ENCODE measurements at regions not wholly inside any gene's neighbourhood (a gene's known extent, or its start where the extent isn't known, plus 50 kb on each side); places are given as distances from the start of the nearest gene placed in this dataset.

DNA sequence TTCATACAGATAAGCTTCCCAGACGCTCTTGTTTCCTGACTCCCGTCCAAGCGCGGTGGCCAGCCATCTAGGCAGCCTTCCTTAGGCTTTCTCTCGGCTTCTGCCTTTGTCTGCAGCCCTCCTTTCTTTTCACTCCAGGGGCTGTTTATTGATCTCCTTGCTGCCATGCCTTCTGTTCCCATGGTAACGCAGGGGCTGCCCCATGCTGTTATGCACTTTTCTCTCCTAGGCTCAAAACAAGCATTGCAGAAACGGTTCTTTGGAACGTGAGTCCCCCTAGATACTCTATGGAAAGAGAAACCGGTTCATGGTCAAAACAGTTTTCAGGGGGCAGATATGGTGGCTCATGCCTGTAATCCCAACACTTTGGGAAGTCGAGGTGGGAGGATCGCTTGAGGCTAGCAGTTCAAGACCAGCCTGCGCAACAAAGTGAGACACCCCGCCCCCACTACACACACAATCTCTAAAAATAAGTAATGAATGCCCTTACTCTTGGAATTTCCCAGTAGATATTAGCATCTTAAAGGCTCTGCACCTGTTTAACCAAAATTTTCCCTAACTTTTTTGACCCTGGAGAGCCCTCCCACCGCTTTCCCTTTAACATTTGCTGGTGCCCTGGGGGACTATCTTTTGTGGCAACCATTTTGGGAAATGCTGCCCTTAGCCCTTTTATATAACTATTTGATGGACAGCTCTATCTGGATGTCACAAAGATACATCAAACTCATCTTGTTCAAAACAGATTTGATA lies 53.9 kb upstream of the ZNF157 start:
- TF ChIP-seq, protein P1, sequence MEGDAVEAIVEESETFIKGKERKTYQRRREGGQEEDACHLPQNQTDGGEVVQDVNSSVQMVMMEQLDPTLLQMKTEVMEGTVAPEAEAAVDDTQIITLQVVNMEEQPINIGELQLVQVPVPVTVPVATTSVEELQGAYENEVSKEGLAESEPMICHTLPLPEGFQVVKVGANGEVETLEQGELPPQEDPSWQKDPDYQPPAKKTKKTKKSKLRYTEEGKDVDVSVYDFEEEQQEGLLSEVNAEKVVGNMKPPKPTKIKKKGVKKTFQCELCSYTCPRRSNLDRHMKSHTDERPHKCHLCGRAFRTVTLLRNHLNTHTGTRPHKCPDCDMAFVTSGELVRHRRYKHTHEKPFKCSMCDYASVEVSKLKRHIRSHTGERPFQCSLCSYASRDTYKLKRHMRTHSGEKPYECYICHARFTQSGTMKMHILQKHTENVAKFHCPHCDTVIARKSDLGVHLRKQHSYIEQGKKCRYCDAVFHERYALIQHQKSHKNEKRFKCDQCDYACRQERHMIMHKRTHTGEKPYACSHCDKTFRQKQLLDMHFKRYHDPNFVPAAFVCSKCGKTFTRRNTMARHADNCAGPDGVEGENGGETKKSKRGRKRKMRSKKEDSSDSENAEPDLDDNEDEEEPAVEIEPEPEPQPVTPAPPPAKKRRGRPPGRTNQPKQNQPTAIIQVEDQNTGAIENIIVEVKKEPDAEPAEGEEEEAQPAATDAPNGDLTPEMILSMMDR (IDR thresholded peaks at IDR 0.05; ENCODE audit: low read depth, low read length, missing input control) = no peak
- TF ChIP-seq YY1 (IDR thresholded peaks at IDR 0.05) = no peak
- TF ChIP-seq JUND (IDR thresholded peaks at IDR 0.05) = no peak
- TF ChIP-seq, protein P2, sequence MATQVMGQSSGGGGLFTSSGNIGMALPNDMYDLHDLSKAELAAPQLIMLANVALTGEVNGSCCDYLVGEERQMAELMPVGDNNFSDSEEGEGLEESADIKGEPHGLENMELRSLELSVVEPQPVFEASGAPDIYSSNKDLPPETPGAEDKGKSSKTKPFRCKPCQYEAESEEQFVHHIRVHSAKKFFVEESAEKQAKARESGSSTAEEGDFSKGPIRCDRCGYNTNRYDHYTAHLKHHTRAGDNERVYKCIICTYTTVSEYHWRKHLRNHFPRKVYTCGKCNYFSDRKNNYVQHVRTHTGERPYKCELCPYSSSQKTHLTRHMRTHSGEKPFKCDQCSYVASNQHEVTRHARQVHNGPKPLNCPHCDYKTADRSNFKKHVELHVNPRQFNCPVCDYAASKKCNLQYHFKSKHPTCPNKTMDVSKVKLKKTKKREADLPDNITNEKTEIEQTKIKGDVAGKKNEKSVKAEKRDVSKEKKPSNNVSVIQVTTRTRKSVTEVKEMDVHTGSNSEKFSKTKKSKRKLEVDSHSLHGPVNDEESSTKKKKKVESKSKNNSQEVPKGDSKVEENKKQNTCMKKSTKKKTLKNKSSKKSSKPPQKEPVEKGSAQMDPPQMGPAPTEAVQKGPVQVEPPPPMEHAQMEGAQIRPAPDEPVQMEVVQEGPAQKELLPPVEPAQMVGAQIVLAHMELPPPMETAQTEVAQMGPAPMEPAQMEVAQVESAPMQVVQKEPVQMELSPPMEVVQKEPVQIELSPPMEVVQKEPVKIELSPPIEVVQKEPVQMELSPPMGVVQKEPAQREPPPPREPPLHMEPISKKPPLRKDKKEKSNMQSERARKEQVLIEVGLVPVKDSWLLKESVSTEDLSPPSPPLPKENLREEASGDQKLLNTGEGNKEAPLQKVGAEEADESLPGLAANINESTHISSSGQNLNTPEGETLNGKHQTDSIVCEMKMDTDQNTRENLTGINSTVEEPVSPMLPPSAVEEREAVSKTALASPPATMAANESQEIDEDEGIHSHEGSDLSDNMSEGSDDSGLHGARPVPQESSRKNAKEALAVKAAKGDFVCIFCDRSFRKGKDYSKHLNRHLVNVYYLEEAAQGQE (IDR thresholded peaks at IDR 0.05) = no peak
- TF ChIP-seq SP1 (IDR thresholded peaks at IDR 0.05) = no peak
- TF ChIP-seq RAD21 (IDR thresholded peaks at IDR 0.05) = no peak
- no peak for TF ChIP-seq HNF4A (conservative IDR thresholded peaks at IDR 0.05)
- TF ChIP-seq, protein P3, sequence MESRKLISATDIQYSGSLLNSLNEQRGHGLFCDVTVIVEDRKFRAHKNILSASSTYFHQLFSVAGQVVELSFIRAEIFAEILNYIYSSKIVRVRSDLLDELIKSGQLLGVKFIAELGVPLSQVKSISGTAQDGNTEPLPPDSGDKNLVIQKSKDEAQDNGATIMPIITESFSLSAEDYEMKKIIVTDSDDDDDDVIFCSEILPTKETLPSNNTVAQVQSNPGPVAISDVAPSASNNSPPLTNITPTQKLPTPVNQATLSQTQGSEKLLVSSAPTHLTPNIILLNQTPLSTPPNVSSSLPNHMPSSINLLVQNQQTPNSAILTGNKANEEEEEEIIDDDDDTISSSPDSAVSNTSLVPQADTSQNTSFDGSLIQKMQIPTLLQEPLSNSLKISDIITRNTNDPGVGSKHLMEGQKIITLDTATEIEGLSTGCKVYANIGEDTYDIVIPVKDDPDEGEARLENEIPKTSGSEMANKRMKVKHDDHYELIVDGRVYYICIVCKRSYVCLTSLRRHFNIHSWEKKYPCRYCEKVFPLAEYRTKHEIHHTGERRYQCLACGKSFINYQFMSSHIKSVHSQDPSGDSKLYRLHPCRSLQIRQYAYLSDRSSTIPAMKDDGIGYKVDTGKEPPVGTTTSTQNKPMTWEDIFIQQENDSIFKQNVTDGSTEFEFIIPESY (IDR thresholded peaks at IDR 0.05) = no peak
- TF ChIP-seq TAF1 (conservative IDR thresholded peaks at IDR 0.05) = no peak
- TF ChIP-seq GABPA (IDR thresholded peaks at IDR 0.05 in 1 of 2, conservative IDR thresholded peaks at IDR 0.05 in 1 of 2) = no peak
- TF ChIP-seq HNF4G (IDR thresholded peaks at IDR 0.05) = no peak

Data from liver (tissue), 3 donors.